ENCODE measurements at regions not wholly inside any gene's neighbourhood (a gene's known extent, or its start where the extent isn't known, plus 50 kb on each side); places are given as distances from the start of the nearest gene placed in this dataset.

DNA sequence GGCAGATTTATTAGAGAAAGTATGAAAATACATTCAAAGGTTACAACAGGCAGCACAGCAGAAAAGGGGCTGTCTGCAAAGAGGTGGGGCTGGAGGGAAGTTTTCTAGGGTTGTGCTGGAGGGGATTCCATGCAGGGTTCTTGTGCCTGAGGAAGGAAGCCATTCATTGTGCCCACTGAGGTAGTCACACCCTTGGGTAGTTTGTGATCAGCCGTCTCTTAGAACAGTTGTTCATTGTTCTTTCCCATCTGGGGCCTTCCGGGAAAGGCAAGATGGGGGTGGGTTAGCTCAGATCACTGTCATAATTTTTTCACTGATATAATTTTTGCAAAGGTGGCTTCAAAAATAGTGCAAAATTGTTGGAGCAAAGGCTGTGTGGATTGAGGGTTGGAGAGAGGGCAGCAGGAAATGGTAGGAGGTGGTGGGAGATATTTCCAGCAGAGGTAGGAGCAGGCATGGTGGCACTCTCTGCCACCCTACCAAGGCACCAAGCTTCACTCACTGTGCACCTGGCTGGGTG, 80.5 kb upstream of the GPR6 start:
- peaks cover 36% of the 10 kb centered on the region for H3K36me3 Mint-ChIP-seq (ENCODE audit: low read depth)
- DNase-seq (ENCODE audit: low spot score) (no peak), ATAC-seq (no peak)
- H3K4me1 Mint-ChIP-seq, result peaks cover 35% of the 10 kb centered on the region
- no peaks in the 10 kb centered on the region; the same call in none of the 2 replicates for H3K9me2 ChIP-seq (ENCODE audit: insufficient read depth)
- H3K9me3 Mint-ChIP-seq, result peaks cover 34% of the 10 kb centered on the region
- H3K27me3 ChIP-seq (ENCODE audit: insufficient read depth), result no peaks in the 10 kb centered on the region
- H3K27me3 Mint-ChIP-seq (ENCODE audit: insufficient read depth, low read depth, poor library complexity), result peaks cover 9% of the 10 kb centered on the region
- H3K4me3 Mint-ChIP-seq, result no peak overlapping the region
- peak overlapping the region; percentile 80; the same call in 1 of the 2 replicates for H2AFZ ChIP-seq
- H3K4me3 ChIP-seq, result no peak overlapping the region
- no peak overlapping the region for H3K4me2 ChIP-seq
- no peaks in the 10 kb centered on the region for H3F3A ChIP-seq (replicated peaks; ENCODE audit: low read depth)
- peaks cover 16% of the 10 kb centered on the region for H3K36me3 ChIP-seq (ENCODE audit: insufficient read depth)
- no peak overlapping the region for H3K27ac Mint-ChIP-seq
- H3K4me1 ChIP-seq (ENCODE audit: insufficient read depth), result peaks cover 12% of the 10 kb centered on the region
- H3K27ac ChIP-seq (ENCODE audit: low read depth), result no peak overlapping the region
- TF ChIP-seq, protein P1, sequence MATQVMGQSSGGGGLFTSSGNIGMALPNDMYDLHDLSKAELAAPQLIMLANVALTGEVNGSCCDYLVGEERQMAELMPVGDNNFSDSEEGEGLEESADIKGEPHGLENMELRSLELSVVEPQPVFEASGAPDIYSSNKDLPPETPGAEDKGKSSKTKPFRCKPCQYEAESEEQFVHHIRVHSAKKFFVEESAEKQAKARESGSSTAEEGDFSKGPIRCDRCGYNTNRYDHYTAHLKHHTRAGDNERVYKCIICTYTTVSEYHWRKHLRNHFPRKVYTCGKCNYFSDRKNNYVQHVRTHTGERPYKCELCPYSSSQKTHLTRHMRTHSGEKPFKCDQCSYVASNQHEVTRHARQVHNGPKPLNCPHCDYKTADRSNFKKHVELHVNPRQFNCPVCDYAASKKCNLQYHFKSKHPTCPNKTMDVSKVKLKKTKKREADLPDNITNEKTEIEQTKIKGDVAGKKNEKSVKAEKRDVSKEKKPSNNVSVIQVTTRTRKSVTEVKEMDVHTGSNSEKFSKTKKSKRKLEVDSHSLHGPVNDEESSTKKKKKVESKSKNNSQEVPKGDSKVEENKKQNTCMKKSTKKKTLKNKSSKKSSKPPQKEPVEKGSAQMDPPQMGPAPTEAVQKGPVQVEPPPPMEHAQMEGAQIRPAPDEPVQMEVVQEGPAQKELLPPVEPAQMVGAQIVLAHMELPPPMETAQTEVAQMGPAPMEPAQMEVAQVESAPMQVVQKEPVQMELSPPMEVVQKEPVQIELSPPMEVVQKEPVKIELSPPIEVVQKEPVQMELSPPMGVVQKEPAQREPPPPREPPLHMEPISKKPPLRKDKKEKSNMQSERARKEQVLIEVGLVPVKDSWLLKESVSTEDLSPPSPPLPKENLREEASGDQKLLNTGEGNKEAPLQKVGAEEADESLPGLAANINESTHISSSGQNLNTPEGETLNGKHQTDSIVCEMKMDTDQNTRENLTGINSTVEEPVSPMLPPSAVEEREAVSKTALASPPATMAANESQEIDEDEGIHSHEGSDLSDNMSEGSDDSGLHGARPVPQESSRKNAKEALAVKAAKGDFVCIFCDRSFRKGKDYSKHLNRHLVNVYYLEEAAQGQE (IDR thresholded peaks at IDR 0.05; ENCODE audit: unreplicated experiment), result no peak
- TF ChIP-seq JUNB (IDR thresholded peaks at IDR 0.05; ENCODE audit: unreplicated experiment) (no peak), ZNF331 (CRISPR knock-in tag; IDR thresholded peaks at IDR 0.05; ENCODE audit: low read depth) (no peak), CREB1 (CRISPR knock-in tag; IDR thresholded peaks at IDR 0.05; ENCODE audit: low read depth) (no peak), EZH2 (IDR thresholded peaks at IDR 0.05; ENCODE audit: low read depth, unreplicated experiment) (no peak), STAT1 (IDR thresholded peaks at IDR 0.05; ENCODE audit: unreplicated experiment) (no peak), NANOG (IDR thresholded peaks at IDR 0.05; ENCODE audit: borderline replicate concordance) (no peak), EZH2phosphoT487 (IDR thresholded peaks at IDR 0.05; ENCODE audit: unreplicated experiment) (no peak), ZNF114 (CRISPR knock-in tag; IDR thresholded peaks at IDR 0.05) (no peak), POLR2AphosphoS5 (IDR thresholded peaks at IDR 0.05; ENCODE audit: low read depth) (no peak)
- TF ChIP-seq, protein P2, sequence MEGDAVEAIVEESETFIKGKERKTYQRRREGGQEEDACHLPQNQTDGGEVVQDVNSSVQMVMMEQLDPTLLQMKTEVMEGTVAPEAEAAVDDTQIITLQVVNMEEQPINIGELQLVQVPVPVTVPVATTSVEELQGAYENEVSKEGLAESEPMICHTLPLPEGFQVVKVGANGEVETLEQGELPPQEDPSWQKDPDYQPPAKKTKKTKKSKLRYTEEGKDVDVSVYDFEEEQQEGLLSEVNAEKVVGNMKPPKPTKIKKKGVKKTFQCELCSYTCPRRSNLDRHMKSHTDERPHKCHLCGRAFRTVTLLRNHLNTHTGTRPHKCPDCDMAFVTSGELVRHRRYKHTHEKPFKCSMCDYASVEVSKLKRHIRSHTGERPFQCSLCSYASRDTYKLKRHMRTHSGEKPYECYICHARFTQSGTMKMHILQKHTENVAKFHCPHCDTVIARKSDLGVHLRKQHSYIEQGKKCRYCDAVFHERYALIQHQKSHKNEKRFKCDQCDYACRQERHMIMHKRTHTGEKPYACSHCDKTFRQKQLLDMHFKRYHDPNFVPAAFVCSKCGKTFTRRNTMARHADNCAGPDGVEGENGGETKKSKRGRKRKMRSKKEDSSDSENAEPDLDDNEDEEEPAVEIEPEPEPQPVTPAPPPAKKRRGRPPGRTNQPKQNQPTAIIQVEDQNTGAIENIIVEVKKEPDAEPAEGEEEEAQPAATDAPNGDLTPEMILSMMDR (conservative IDR thresholded peaks at IDR 0.05; ENCODE audit: low read depth in 2 of 2), result no peak
- TF ChIP-seq, protein P3, sequence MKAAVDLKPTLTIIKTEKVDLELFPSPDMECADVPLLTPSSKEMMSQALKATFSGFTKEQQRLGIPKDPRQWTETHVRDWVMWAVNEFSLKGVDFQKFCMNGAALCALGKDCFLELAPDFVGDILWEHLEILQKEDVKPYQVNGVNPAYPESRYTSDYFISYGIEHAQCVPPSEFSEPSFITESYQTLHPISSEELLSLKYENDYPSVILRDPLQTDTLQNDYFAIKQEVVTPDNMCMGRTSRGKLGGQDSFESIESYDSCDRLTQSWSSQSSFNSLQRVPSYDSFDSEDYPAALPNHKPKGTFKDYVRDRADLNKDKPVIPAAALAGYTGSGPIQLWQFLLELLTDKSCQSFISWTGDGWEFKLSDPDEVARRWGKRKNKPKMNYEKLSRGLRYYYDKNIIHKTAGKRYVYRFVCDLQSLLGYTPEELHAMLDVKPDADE (IDR thresholded peaks at IDR 0.05), result no peak
- TF ChIP-seq, protein P4, sequence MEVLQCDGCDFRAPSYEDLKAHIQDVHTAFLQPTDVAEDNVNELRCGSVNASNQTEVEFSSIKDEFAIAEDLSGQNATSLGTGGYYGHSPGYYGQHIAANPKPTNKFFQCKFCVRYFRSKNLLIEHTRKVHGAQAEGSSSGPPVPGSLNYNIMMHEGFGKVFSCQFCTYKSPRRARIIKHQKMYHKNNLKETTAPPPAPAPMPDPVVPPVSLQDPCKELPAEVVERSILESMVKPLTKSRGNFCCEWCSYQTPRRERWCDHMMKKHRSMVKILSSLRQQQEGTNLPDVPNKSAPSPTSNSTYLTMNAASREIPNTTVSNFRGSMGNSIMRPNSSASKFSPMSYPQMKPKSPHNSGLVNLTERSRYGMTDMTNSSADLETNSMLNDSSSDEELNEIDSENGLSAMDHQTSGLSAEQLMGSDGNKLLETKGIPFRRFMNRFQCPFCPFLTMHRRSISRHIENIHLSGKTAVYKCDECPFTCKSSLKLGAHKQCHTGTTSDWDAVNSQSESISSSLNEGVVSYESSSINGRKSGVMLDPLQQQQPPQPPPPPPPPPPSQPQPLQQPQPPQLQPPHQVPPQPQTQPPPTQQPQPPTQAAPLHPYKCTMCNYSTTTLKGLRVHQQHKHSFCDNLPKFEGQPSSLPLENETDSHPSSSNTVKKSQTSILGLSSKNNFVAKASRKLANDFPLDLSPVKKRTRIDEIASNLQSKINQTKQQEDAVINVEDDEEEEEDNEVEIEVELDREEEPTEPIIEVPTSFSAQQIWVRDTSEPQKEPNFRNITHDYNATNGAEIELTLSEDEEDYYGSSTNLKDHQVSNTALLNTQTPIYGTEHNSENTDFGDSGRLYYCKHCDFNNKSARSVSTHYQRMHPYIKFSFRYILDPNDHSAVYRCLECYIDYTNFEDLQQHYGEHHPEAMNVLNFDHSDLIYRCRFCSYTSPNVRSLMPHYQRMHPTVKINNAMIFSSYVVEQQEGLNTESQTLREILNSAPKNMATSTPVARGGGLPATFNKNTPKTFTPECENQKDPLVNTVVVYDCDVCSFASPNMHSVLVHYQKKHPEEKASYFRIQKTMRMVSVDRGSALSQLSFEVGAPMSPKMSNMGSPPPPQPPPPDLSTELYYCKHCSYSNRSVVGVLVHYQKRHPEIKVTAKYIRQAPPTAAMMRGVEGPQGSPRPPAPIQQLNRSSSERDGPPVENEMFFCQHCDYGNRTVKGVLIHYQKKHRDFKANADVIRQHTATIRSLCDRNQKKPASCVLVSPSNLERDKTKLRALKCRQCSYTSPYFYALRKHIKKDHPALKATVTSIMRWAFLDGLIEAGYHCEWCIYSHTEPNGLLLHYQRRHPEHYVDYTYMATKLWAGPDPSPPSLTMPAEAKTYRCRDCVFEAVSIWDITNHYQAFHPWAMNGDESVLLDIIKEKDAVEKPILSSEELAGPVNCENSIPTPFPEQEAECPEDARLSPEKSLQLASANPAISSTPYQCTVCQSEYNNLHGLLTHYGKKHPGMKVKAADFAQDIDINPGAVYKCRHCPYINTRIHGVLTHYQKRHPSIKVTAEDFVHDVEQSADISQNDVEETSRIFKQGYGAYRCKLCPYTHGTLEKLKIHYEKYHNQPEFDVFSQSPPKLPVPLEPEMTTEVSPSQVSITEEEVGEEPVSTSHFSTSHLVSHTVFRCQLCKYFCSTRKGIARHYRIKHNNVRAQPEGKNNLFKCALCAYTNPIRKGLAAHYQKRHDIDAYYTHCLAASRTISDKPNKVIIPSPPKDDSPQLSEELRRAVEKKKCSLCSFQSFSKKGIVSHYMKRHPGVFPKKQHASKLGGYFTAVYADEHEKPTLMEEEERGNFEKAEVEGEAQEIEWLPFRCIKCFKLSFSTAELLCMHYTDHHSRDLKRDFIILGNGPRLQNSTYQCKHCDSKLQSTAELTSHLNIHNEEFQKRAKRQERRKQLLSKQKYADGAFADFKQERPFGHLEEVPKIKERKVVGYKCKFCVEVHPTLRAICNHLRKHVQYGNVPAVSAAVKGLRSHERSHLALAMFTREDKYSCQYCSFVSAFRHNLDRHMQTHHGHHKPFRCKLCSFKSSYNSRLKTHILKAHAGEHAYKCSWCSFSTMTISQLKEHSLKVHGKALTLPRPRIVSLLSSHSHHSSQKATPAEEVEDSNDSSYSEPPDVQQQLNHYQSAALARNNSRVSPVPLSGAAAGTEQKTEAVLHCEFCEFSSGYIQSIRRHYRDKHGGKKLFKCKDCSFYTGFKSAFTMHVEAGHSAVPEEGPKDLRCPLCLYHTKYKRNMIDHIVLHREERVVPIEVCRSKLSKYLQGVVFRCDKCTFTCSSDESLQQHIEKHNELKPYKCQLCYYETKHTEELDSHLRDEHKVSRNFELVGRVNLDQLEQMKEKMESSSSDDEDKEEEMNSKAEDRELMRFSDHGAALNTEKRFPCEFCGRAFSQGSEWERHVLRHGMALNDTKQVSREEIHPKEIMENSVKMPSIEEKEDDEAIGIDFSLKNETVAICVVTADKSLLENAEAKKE (CRISPR knock-in tag; IDR thresholded peaks at IDR 0.05), result no peak
- H3K79me2 ChIP-seq (replicated peaks; ENCODE audit: insufficient read depth), result no peaks in the 10 kb centered on the region
- no peaks in the 10 kb centered on the region for H4K20me1 ChIP-seq (replicated peaks; ENCODE audit: insufficient read depth)

Measured in GM23338 (cell line).